ENCODE measurements at regions not wholly inside any gene's neighbourhood (a gene's known extent, or its start where the extent isn't known, plus 50 kb on each side); places are given as distances from the start of the nearest gene placed in this dataset.
"Not testable (repeated sequence)": the region's sequence is repeated elsewhere in the genome, so short reads cannot be mapped to it uniquely, and the experiment has no call there.

DNA sequence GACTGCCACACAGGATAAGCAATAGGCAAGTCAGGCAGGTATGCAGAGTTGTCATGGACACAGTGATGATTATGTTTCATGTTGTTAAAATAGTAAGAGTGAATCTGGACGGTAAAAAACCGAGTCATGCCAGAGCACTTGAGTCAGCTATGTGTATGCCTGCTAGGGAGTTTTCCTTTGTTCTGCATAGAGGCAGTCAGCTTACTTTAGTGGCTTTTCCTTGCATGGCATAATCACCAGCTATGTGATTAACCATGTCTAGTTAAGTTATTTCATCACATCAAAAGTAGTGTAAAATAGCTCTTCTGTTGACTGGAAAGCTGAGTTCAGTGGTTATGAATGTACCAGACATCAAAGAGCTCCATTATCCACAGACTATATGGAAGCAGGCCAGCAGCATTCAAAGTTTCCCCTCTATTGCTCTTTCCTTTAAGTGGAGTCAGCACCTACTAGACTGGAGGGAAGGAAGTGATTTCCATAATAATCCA lies 989.8 kb downstream of the TLE1 start:
- Histone ChIP-seq H3K27ac (ENCODE audit: low read depth, low read length, severe bottlenecking) (peak overlapping the region; percentile 65), H3K4me3 (ENCODE audit: extremely low read depth, insufficient read depth, low read length, poor library complexity, severe bottlenecking) (no peak overlapping the region), H3K9me3 (ENCODE audit: control insufficient read depth, low read length) (no peaks in the 10 kb centered on the region), H3K4me1 (ENCODE audit: control insufficient read depth, insufficient read depth, low read length, poor library complexity, severe bottlenecking) (peaks cover 9% of the 10 kb centered on the region), H3K36me3 (ENCODE audit: control insufficient read depth, insufficient read depth, low read length) (no peaks in the 10 kb centered on the region)
- WGBS, 2 experiments (ENCODE audit: insufficient coverage in 2 of 2), result 79% methylated on average over 2 of the region's 2 CpGs; no CpG with 5 or more reads in 1 of the 2 experiments

DNA sequence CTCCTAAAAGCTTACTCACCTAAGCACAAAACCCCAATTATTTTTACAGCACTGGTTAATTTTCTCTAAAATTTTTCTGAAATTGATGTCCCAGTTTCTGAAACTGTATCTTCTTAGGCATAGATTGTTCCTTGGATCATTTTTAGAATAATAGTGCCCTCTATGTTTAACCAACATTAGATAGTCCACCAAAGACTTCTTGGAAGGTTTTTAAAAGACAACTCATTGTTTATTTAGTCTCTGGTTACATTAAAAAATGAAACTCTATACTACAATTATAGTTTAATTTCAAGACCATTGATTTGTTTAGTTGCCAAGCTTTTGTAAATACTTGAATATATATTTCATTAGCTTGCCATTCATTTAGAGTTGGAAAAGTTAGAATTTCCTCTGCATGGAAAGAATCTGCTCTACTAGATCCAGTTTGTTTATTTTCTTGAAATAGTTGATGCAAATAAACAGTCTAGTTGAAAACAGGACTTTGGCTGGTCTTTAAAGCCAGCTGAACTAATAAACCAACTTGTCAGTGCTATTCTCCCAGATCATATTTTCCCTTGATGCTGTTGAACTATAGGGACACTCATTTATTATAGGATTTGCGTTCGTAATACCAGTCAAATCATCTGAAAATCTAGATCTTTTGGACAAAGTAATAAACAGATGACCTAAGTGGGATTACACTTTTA lies 990.5 kb downstream of the TLE1 start:
- Histone ChIP-seq H3K36me3 (ENCODE audit: control insufficient read depth, insufficient read depth, low read length) (no peaks in the 10 kb centered on the region), H3K9me3 (ENCODE audit: control insufficient read depth, low read length) (no peaks in the 10 kb centered on the region), H3K4me3 (ENCODE audit: extremely low read depth, insufficient read depth, low read length, poor library complexity, severe bottlenecking) (no peak overlapping the region), H3K27ac (ENCODE audit: low read depth, low read length, severe bottlenecking) (peak overlapping the region; percentile 65), H3K4me1 (ENCODE audit: control insufficient read depth, insufficient read depth, low read length, poor library complexity, severe bottlenecking) (peaks cover 9% of the 10 kb centered on the region)
- WGBS, 2 experiments (ENCODE audit: insufficient coverage in 2 of 2), result no CpG with 5 or more reads among the region's 2 CpGs

DNA sequence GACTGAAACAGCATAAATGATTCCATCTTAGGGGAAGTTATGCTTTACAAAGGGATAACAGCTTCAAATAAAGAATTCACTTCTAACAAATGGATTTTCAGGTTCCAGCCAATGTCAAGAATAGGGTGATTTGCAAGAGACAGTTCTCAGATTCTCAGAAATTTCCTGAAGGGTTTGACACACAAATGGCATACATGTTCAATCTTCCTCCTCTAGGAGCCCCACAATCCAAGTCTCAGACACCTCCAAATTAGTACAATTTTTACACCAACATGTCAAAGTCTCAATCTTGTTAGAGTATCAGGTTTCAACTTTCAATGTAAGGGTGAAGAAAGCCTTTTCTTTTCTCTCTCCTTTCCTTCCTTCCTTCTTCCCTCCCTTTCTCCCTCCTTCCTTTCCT lies 996.6 kb downstream of the TLE1 start:
- Histone ChIP-seq H3K4me1 (ENCODE audit: control insufficient read depth, insufficient read depth, low read length, poor library complexity, severe bottlenecking) (no peaks in the 10 kb centered on the region), H3K36me3 (ENCODE audit: control insufficient read depth, insufficient read depth, low read length) (no peaks in the 10 kb centered on the region), H3K4me3 (ENCODE audit: extremely low read depth, insufficient read depth, low read length, poor library complexity, severe bottlenecking) (no peak overlapping the region), H3K27ac (ENCODE audit: low read depth, low read length, severe bottlenecking) (no peak overlapping the region), H3K9me3 (ENCODE audit: control insufficient read depth, low read length) (no peaks in the 10 kb centered on the region)

DNA sequence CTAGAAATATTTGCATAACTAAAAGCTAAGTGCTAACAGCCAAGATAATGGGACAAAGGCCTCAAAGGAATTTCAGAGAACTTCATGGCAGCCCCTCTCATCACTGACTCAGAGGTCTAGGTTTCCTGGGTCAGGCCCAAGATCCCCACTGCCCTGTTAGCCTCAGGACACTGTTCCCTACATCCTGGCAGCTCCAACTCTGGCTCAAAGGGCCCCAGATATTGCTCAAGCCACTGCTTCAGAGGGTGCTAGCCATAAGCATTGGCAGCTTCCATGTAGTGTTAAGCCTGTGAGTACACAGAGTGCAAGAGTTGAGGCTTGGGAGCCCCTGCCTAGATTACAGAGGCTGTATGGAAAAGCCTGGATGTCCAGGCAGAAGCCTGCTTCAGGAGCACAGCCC lies 998.1 kb downstream of the TLE1 start:
- H3K27ac ChIP-seq (ENCODE audit: low read depth, low read length, severe bottlenecking), result no peak overlapping the region
- H3K4me3 ChIP-seq (ENCODE audit: extremely low read depth, insufficient read depth, low read length, poor library complexity, severe bottlenecking), result no peak overlapping the region
- no peaks in the 10 kb centered on the region for H3K9me3 ChIP-seq (ENCODE audit: control insufficient read depth, low read length)
- no peaks in the 10 kb centered on the region for H3K4me1 ChIP-seq (ENCODE audit: control insufficient read depth, insufficient read depth, low read length, poor library complexity, severe bottlenecking)
- no peaks in the 10 kb centered on the region for H3K36me3 ChIP-seq (ENCODE audit: control insufficient read depth, insufficient read depth, low read length)

DNA sequence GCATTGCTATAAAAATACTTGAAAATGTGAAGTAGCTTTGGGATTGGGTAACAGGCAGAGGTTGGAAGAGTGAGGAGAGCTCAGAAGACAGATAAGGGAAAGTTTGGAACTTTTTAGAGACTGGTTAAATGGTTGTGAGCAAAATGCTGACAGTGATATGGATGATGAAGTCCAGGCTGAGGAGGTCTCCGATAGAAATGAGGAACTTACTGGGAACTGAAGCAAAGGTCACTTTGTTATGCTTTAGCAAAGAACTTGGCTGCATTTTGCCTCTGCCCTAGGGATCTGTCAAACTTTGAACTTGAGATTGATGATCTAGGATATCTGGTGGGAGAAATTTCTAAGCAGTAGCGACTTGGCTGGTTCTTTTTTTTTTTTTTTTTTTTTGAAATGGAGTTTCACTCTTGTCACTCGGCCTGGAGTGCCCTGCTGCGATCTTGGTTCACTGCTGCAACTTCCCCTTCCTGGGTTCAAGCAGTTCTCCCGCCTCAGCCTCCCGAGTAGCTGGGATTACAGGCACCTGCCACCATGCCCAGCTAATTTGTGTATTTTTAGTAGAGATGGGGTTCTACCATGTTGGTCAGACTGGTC lies 998.9 kb downstream of the TLE1 start:
- Histone ChIP-seq H3K27ac (ENCODE audit: low read depth, low read length, severe bottlenecking) (no peak overlapping the region), H3K36me3 (ENCODE audit: control insufficient read depth, insufficient read depth, low read length) (no peaks in the 10 kb centered on the region), H3K4me3 (ENCODE audit: extremely low read depth, insufficient read depth, low read length, poor library complexity, severe bottlenecking) (no peak overlapping the region), H3K4me1 (ENCODE audit: control insufficient read depth, insufficient read depth, low read length, poor library complexity, severe bottlenecking) (no peaks in the 10 kb centered on the region), H3K9me3 (ENCODE audit: control insufficient read depth, low read length) (no peaks in the 10 kb centered on the region)
- WGBS, 2 experiments (ENCODE audit: insufficient coverage in 2 of 2), result 90 to 93% methylated on average over 3 to 5 of the region's 6 CpGs

DNA sequence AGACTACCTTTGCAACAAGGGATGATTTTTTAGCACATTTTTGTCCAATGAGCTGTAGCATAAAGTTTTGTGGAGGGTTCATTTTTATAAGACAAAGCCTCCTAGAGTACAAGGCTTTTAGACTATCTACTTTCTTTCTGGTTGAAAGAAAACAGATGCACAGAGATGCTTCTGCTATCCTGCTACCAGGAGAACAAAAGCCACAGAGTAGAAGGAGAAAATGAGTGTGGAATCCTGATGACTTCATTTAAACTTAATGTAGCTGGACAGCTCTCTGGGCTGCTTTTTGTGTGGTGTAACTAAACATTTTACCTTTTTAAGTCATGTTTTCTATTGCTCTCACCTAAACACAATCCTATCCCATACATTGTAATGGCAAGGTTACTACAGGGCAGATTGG lies 1009.4 kb downstream of the TLE1 start:
- no peak overlapping the region for H3K4me3 ChIP-seq (ENCODE audit: extremely low read depth, insufficient read depth, low read length, poor library complexity, severe bottlenecking)
- no peaks in the 10 kb centered on the region for H3K36me3 ChIP-seq (ENCODE audit: control insufficient read depth, insufficient read depth, low read length)
- no peak overlapping the region for H3K27ac ChIP-seq (ENCODE audit: low read depth, low read length, severe bottlenecking)
- H3K9me3 ChIP-seq (ENCODE audit: control insufficient read depth, low read length), result no peaks in the 10 kb centered on the region
- no peaks in the 10 kb centered on the region for H3K4me1 ChIP-seq (ENCODE audit: control insufficient read depth, insufficient read depth, low read length, poor library complexity, severe bottlenecking)

DNA sequence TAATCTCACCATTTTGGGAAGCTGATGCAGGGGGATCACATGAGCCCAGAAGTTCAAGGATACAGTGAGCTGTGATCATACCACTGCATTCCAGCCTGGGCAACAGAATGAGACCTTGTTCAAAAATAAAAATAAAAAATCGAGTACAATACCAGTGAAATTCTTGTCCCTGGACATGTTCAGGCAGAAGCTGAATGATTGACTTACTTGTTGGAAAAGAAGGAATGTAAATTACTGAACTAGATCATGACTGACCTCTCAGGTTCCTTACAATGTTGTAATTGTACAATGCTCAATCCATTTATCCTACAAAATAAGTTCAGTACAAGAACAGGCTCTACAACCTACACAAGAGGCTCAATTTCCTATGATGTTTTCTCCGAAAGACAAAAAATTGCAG lies 1010.4 kb downstream of the TLE1 start:
- Histone ChIP-seq H3K36me3 (ENCODE audit: control insufficient read depth, insufficient read depth, low read length) (no peaks in the 10 kb centered on the region), H3K4me1 (ENCODE audit: control insufficient read depth, insufficient read depth, low read length, poor library complexity, severe bottlenecking) (no peaks in the 10 kb centered on the region), H3K9me3 (ENCODE audit: control insufficient read depth, low read length) (no peaks in the 10 kb centered on the region), H3K27ac (ENCODE audit: low read depth, low read length, severe bottlenecking) (no peak overlapping the region), H3K4me3 (ENCODE audit: extremely low read depth, insufficient read depth, low read length, poor library complexity, severe bottlenecking) (no peak overlapping the region)
- WGBS, 2 experiments (ENCODE audit: insufficient coverage in 2 of 2), result 86% methylated on average over 1 of the region's 2 CpGs; no CpG with 5 or more reads in 1 of the 2 experiments

DNA sequence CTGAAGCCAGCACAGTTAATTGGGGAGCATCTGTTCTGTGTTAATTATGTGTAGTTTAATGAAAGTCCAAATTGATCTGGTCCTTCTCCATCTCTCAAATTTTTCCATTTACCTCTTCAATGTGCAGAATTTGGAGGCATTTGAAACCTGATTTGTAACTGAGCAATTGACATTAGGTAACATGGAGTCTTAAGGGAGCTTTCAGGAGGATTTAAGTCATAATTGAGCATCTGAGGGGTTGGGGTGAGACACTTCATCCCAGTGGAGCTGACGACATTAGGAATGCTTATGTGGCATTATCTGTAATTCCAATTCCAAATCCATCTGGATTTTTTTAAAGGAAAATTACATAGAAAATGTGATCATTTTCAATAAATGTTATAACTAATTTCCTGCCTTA lies 1015.9 kb downstream of the TLE1 start:
- H3K9me3 ChIP-seq (ENCODE audit: control insufficient read depth, low read length), result no peaks in the 10 kb centered on the region
- H3K4me1 ChIP-seq (ENCODE audit: control insufficient read depth, insufficient read depth, low read length, poor library complexity, severe bottlenecking), result no peaks in the 10 kb centered on the region
- no peaks in the 10 kb centered on the region for H3K36me3 ChIP-seq (ENCODE audit: control insufficient read depth, insufficient read depth, low read length)
- H3K4me3 ChIP-seq (ENCODE audit: extremely low read depth, insufficient read depth, low read length, poor library complexity, severe bottlenecking), result no peak overlapping the region
- no CpG with 5 or more reads among the region's 1 CpG for WGBS, 2 experiments (ENCODE audit: insufficient coverage in 2 of 2)
- H3K27ac ChIP-seq (ENCODE audit: low read depth, low read length, severe bottlenecking), result no peak overlapping the region

DNA sequence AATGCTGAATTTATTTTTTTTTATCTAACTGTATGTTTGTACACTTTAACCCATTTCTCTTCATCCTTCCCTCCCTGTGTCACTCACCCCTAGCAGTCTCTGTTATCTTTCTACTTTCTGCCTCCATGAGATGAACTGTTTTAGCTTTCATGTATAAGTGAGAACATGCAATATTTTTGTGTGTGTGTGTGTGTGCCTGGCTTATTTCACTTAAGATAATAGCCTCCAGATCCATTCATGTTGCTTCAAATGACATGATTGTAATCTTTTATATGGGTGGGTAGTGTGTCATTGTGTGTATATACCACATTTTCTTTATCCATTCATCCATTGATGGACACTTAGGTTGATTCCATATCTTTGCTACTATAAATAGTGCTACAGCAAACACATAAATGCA lies 1023.9 kb downstream of the TLE1 start:
- no peak overlapping the region for H3K27ac ChIP-seq (ENCODE audit: low read depth, low read length, severe bottlenecking)
- H3K9me3 ChIP-seq (ENCODE audit: control insufficient read depth, low read length), result no peaks in the 10 kb centered on the region
- no peak overlapping the region for H3K4me3 ChIP-seq (ENCODE audit: extremely low read depth, insufficient read depth, low read length, poor library complexity, severe bottlenecking)
- no peaks in the 10 kb centered on the region for H3K36me3 ChIP-seq (ENCODE audit: control insufficient read depth, insufficient read depth, low read length)
- no peaks in the 10 kb centered on the region for H3K4me1 ChIP-seq (ENCODE audit: control insufficient read depth, insufficient read depth, low read length, poor library complexity, severe bottlenecking)

DNA sequence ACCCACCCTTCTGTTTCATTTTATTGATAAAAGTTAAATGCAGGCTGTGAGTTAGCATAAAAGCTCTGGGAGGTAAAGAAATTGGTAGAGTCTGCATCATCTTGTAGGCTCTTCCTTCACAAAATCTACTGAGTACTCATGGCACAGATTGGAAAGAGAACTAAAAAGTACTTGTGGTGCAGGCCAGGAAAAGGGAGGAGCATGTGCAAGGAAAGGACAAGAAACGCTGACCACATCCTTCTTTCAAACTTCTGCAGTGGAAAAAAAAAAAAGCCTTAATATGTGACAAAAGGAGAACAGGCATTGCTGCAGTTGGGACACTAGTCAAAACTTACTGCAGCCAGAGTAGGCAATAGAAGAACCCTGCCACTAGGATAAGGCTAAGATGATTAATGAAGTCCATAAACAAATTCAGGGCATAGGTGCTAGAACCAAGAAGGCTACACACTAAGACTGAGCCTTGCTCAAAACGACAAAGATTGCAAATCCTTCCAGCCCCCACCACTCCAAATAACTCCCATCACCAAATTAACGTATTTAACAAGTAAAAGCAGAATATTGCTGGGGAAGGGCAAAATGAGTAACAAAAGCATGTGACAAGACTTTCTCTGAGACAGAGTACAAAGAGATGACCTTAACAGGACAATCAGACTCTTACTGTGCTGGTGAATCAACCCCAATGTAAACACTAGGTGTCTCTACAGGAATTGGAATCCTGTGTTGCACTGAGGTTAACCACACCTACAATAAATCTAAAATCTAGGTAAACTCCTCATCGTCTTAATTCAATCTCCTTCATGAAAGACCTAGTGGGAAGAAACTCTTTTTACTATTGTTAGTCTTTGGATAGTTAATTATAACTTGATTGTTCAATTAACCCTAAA lies 1024.8 kb downstream of the TLE1 start:
- 100% methylated on average over 1 of the region's 4 CpGs; no CpG with 5 or more reads in 1 of the 2 experiments for WGBS, 2 experiments (ENCODE audit: insufficient coverage in 2 of 2)
- Histone ChIP-seq H3K4me3 (ENCODE audit: extremely low read depth, insufficient read depth, low read length, poor library complexity, severe bottlenecking) (no peak overlapping the region), H3K36me3 (ENCODE audit: control insufficient read depth, insufficient read depth, low read length) (no peaks in the 10 kb centered on the region), H3K9me3 (ENCODE audit: control insufficient read depth, low read length) (no peaks in the 10 kb centered on the region), H3K4me1 (ENCODE audit: control insufficient read depth, insufficient read depth, low read length, poor library complexity, severe bottlenecking) (no peaks in the 10 kb centered on the region), H3K27ac (ENCODE audit: low read depth, low read length, severe bottlenecking) (no peak overlapping the region)

DNA sequence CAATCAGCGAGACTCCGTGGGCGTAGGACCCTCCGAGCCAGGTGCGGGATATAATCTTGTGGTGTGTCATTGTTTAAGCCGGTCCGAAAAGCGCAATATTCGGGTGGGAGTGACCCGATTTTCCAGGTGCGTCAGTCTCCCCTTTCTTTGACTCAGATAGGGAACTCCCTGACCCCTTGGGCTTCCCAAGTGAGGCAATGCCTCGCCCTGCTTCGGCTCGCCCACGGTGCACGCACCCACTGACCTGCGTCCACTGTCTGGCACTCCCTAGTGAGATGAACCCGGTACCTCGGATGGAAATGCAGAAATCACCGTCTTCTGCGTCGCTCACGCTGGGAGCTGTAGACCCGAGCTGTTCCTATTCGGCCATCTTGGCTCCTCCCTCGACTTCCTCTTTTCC lies 1029.6 kb downstream of the TLE1 start:
- H3K9me3 ChIP-seq (ENCODE audit: control insufficient read depth, low read length); H3K36me3 ChIP-seq (ENCODE audit: control insufficient read depth, insufficient read depth, low read length); H3K27ac ChIP-seq (ENCODE audit: low read depth, low read length, severe bottlenecking); H3K4me1 ChIP-seq (ENCODE audit: control insufficient read depth, insufficient read depth, low read length, poor library complexity, severe bottlenecking); H3K4me3 ChIP-seq (ENCODE audit: extremely low read depth, insufficient read depth, low read length, poor library complexity, severe bottlenecking): not testable (repeated sequence)
- WGBS, 2 experiments (ENCODE audit: insufficient coverage in 2 of 2), result 87% methylated on average over 10 to 13 of the region's 26 CpGs
